BJ (cell line): ENCODE measurements at regions not wholly inside any gene's neighbourhood (a gene's known extent, or its start where the extent isn't known, plus 50 kb on each side); places are given as distances from the start of the nearest gene placed in this dataset.

ENCODE experiments used
- CTCF ChIA-PET: fragments of 350-600 bp; formaldehyde crosslinking; extraction: SDS; loops from one replicate; lab custom pipeline; 2021; ENCODE audit warnings: antibody characterized with exemption, inconsistent platforms; lab: Yijun Ruan, JAX
- POLR2A ChIA-PET: fragments of 300-600 bp; sonication (Branson Sonifier 250); formaldehyde crosslinking; extraction: SDS; loops from one replicate; lab custom pipeline; 2021; ENCODE audit warnings: antibody characterized with exemption; lab: Charles Lee
- DNase-seq: peaks from one replicate; pipeline ENCODE4 v3.0.0-alpha.2; 2011; ENCODE audit warnings: low read depth
- H3K27me3 ChIP-seq: 2 replicates; pipeline ENCODE4 v1.6.0; 2011; ENCODE audit warnings: low read length; ENCODE audit not compliant: control insufficient read depth, insufficient read depth
- H3K36me3 ChIP-seq: 2 replicates; pipeline ENCODE4 v1.5.1; 2011; ENCODE audit warnings: low read length; ENCODE audit not compliant: control insufficient read depth, insufficient read depth
- H3K4me3 ChIP-seq: 2 replicates; pipeline ENCODE4 v1.5.1; 2011; ENCODE audit warnings: low read depth, mild to moderate bottlenecking, control low read depth, low read length
- TF ChIP-seq, protein P1 (sequence below): IDR thresholded peaks from 2 replicates; pipeline ENCODE4 v1.5.1; 2011; ENCODE audit warnings: low read depth, mild to moderate bottlenecking, control low read depth, inconsistent platforms, low read length, moderate library complexity; ENCODE audit not compliant: insufficient read depth

DNA sequence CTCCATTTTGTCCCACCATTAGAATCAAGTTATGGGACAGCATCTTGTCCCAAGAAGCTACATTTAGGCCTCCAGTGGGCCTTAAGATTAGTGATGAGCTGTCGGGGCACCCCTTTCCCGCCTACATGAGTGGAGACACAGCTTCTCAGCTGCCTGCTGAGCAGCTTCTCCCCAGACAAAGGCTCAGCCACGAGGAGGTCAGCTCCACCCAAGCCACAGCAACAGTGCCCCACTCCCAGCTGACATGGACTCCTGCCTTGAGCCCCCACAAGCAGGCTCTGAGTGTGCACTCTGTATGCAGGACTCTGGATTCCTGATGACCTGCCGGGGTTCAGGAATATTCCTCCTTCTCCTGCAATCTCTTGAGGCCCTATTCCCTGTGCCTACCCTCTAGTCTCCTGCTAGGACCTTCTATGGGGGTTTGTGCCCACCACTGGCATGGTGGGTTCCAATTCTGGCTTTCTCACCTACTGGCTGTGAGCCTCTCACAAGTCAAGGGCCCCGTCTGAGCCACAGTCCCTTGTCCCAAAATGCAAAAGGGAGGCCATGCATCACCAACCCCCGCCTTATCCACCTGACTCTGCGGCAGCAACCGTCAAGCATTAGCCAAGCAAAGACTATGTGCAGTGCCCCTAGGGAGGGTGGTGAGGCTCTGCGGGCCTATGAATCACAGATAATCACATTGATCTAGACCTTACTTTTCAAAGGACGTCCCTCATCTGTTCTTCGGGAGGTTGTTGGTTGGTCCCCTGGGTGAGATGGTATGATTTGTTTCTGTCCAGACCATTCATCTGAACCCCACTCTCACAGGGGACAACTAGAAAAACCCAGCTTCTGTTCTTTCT, 269.1 kb downstream of the MED10 start:
- TF ChIP-seq, protein P1, sequence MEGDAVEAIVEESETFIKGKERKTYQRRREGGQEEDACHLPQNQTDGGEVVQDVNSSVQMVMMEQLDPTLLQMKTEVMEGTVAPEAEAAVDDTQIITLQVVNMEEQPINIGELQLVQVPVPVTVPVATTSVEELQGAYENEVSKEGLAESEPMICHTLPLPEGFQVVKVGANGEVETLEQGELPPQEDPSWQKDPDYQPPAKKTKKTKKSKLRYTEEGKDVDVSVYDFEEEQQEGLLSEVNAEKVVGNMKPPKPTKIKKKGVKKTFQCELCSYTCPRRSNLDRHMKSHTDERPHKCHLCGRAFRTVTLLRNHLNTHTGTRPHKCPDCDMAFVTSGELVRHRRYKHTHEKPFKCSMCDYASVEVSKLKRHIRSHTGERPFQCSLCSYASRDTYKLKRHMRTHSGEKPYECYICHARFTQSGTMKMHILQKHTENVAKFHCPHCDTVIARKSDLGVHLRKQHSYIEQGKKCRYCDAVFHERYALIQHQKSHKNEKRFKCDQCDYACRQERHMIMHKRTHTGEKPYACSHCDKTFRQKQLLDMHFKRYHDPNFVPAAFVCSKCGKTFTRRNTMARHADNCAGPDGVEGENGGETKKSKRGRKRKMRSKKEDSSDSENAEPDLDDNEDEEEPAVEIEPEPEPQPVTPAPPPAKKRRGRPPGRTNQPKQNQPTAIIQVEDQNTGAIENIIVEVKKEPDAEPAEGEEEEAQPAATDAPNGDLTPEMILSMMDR = no peak
- Histone ChIP-seq H3K36me3 (no peaks in the 10 kb centered on the region), H3K4me3 (no peak overlapping the region), H3K27me3 (no peaks in the 10 kb centered on the region)
- ChIA-PET CTCF (no interaction called here), POLR2A (no interaction called here)
- DNase-seq = no peak

DNA sequence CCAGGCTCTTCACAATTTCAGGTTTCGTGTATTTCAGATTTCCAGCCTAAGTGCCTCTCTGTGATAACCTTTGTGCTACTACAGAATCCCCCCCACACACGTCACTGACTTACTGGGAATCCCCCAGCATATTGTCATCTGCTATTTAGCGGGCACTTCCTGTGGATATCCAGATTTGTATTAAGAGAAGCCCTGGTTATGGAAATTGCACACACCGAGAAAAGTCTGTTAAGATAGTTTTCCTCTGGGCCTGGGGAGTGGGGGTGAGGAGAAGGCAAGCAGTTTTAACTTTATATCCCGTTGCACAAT, 269.9 kb downstream of the MED10 start:
- no peaks in the 10 kb centered on the region for H3K27me3 ChIP-seq
- CTCF ChIA-PET = no interaction called here
- POLR2A ChIA-PET = no interaction called here
- no peak overlapping the region for H3K4me3 ChIP-seq
- H3K36me3 ChIP-seq = no peaks in the 10 kb centered on the region
- TF ChIP-seq, protein P1 = no peak
- DNase-seq = no peak

DNA sequence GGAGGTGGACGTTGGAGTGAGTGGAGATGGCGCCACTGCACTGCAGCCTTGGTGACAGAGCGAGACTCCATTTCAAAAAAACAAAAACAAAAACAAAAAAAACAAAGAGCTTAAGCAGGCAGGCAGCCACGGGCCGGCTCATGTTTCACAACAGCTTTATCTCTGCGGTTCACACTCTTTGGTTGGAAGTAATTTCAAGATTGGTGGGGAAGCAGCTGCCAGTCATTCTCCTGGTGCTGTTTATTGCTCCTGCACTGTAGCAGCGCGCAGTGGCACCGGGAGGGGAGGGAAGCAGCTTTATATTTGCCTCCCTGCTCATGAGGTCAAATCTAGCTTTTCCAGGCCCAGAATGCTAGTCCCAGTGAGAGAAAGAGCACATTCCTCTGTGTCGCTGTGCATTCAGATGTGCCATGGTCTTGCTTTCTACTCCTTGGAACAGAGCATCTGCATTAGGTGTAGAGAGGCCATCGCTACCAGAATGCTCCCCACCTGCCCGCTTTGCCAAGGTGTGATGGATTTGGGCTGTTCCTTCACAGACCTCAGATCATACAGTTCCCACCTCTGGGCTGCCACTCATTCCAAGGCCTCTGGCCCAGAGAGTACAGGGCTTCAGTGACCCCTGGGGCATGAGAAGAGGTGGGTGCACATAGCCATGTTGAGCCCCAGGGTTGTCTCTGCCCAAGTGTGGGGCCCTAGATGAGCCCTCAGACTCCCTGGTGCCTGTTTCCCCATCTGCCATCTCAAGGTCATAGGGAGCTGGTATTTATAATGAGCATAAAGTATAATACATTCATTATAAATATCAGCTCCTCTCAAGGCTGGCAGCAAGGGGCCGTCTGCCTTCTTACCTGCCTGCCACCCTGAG, 270.4 kb downstream of the MED10 start:
- POLR2A ChIA-PET = no interaction called here
- Histone ChIP-seq H3K4me3 (no peak overlapping the region), H3K27me3 (no peaks in the 10 kb centered on the region), H3K36me3 (no peaks in the 10 kb centered on the region)
- CTCF ChIA-PET = no interaction called here
- DNase-seq = no peak
- TF ChIP-seq, protein P1 = no peak

DNA sequence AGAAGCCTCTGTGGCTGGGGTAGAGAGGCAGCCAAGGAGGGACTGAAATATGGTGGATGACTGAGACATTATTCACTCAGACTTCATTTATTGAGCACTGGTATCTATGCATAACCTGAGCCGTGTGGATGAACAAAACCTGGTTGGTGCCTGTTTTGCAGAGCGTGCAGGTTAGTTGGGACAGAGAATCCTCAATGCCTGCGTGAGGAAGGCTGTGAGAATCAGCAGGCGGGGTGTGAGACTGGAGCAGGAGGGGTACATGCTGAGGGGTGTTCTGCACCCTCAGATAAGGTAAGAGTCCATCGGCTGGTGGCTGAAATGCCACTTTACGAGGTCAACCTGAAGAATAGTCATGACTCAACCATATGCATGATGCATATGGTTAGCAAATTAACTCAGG, 271.6 kb downstream of the MED10 start:
- POLR2A ChIA-PET = no interaction called here

DNA sequence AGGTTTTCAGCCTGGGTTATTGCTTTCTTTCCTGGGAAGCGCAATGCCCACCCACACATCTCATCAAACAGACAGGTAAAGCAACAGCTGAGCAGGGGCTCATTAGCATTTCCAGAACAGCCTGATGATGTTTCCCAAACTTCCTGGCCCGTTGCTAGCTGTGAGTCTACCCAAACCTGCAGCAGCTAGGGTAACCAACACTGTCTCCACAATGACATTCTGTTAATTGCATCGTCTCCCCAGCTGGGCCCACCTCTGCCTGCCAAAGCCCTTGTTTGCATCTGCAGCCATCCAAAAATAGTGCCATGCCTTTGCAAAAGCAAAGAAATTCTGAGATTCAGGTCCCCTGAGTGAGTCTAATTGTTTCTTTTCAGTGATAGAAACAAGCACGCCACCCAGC, 273.0 kb downstream of the MED10 start:
- ChIA-PET CTCF (no interaction called here), POLR2A (no interaction called here)
- H3K4me3 ChIP-seq = no peak overlapping the region
- DNase-seq = no peak
- TF ChIP-seq, protein P1 = no peak
- H3K36me3 ChIP-seq = no peaks in the 10 kb centered on the region
- no peaks in the 10 kb centered on the region for H3K27me3 ChIP-seq

More for the DNA sequence above, 271.6 kb downstream of the MED10 start:
- TF ChIP-seq, protein P1 = no peak
- H3K4me3 ChIP-seq = no peak overlapping the region
- H3K36me3 ChIP-seq = no peaks in the 10 kb centered on the region
- CTCF ChIA-PET = no interaction called here
- no peaks in the 10 kb centered on the region for H3K27me3 ChIP-seq
- DNase-seq = no peak
